ENCODE measurements at regions not wholly inside any gene's neighbourhood (a gene's known extent, or its start where the extent isn't known, plus 50 kb on each side); places are given as distances from the start of the nearest gene placed in this dataset.

DNA sequence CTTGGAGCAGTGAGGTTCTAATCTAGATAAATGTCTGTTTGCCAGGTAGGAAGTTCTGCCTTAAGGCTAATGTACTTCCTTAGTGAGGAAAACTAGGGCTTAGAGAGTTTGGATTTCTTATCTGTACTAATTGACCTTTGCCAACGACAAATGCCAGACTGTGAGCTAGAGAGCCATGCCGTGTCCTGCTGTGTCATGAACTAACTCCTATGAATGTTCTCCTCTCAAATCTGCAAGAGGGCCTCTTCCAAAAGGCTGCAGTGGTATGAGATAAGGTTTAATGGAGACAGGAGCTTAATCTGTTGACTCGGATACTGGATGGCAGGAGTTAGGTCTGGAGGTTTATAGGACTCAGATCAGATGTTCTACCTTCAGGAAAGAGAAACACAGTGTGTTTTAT lies 524.9 kb downstream of the NTRK3 start:
- no peak for DNase-seq (ENCODE audit: low spot score)
- Histone ChIP-seq H3K27me3 (no peaks in the 10 kb centered on the region), H3K27ac (no peak overlapping the region), H3K4me1 (peaks cover 0 to 4% of the 10 kb centered on the region in 2 donors), H3K36me3 (no peaks in the 10 kb centered on the region), H3K4me3 (no peak overlapping the region), H3K9me3 (no peaks in the 10 kb centered on the region)
- TF ChIP-seq, protein P1, sequence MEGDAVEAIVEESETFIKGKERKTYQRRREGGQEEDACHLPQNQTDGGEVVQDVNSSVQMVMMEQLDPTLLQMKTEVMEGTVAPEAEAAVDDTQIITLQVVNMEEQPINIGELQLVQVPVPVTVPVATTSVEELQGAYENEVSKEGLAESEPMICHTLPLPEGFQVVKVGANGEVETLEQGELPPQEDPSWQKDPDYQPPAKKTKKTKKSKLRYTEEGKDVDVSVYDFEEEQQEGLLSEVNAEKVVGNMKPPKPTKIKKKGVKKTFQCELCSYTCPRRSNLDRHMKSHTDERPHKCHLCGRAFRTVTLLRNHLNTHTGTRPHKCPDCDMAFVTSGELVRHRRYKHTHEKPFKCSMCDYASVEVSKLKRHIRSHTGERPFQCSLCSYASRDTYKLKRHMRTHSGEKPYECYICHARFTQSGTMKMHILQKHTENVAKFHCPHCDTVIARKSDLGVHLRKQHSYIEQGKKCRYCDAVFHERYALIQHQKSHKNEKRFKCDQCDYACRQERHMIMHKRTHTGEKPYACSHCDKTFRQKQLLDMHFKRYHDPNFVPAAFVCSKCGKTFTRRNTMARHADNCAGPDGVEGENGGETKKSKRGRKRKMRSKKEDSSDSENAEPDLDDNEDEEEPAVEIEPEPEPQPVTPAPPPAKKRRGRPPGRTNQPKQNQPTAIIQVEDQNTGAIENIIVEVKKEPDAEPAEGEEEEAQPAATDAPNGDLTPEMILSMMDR (IDR thresholded peaks at IDR 0.05), result no peak

DNA sequence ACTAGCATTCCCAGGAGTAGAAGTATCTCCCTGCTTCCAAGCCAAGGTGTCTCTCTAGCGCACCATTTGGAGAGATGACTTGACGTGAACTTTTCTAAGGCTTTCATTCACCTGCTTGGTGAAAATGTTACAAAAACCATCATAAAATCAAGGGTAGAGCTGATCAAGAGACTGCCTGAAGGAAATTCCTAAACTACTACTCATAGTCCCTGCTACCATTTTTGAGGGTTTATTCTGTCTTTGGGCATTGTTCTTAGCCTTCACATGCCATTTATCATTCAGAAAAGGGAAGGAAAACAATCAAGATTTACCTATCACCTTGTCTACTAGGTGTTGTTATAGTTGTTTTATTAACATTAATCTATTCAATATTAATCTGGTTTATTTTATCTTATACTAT lies 525.8 kb downstream of the NTRK3 start:
- TF ChIP-seq, protein P1 (IDR thresholded peaks at IDR 0.05), result no peak
- H3K27me3 ChIP-seq, result no peaks in the 10 kb centered on the region
- H3K4me3 ChIP-seq, result no peak overlapping the region
- no peak overlapping the region for H3K27ac ChIP-seq
- H3K36me3 ChIP-seq, result no peaks in the 10 kb centered on the region
- no peaks in the 10 kb centered on the region for H3K9me3 ChIP-seq
- DNase-seq (ENCODE audit: low spot score), result no peak
- peaks cover 0 to 4% of the 10 kb centered on the region in 2 donors for H3K4me1 ChIP-seq

DNA sequence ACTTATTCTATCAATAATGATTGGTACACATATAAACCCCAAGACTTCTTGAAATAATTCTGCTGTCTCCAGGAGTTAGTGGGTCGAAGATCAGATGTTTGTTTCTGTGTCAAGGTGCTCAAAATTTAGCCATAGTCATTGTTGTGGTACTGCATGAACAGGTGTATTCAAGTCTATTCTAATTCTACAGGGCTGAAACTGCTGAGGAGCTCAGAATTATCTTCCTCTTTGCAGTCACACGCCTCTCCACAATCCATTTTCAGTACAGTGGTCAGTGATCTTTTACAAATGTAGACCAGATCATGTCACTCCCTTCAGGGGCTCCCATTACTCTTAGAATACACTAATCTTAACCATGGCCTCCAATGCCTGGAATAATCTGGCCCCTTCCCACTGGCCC lies 527.5 kb downstream of the NTRK3 start:
- H3K27ac ChIP-seq, result no peak overlapping the region
- no peaks in the 10 kb centered on the region for H3K36me3 ChIP-seq
- TF ChIP-seq, protein P1 (IDR thresholded peaks at IDR 0.05), result no peak
- no peaks in the 10 kb centered on the region for H3K4me1 ChIP-seq
- no peaks in the 10 kb centered on the region for H3K9me3 ChIP-seq
- DNase-seq (ENCODE audit: low spot score), result no peak
- H3K27me3 ChIP-seq, result no peaks in the 10 kb centered on the region
- H3K4me3 ChIP-seq, result no peak overlapping the region

DNA sequence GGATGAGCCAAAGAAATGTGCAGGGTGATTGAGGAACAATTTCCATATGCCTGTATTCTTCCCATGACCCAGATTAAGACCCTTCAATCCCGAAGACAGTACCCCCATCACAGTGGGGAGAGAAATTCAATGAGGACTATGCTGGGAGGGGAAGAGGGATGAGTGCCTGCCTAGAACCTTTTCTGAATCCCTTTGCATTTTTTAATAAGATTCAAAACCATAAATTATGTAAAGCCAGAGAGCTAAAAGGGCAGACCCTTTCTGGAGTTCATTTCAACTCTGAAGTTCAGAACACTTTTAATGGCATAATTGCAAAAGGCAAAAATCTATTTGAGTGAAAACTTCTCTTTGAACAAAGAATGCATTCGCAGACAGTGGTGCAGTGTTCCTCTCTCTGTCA lies 529.5 kb downstream of the NTRK3 start:
- TF ChIP-seq, protein P1 (IDR thresholded peaks at IDR 0.05), result no peak
- H3K4me3 ChIP-seq, result no peak overlapping the region
- no peaks in the 10 kb centered on the region for H3K9me3 ChIP-seq
- no peak overlapping the region for H3K27ac ChIP-seq
- no peaks in the 10 kb centered on the region for H3K36me3 ChIP-seq
- H3K4me1 ChIP-seq, result no peaks in the 10 kb centered on the region
- no peak for DNase-seq (ENCODE audit: low spot score)
- no peaks in the 10 kb centered on the region for H3K27me3 ChIP-seq

DNA sequence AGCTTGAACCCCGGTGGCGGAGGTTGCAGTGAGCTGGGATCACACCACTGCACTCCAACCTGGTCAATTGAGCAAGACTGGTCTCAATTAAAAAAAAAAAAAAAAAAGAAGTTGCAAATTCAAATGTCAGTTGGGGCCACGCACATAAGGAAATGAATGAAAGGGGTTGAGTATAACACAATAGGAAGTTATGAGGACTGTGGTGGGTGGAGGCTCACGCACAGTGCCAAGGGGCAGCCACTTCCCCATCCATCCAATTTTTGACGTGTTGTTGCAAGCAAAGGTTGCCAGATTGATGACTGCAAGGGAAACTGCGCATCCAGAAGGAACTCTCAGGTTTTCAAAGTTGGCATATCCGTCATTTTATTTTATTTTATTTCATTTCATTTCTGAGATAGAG lies 532.2 kb downstream of the NTRK3 start:
- H3K4me3 ChIP-seq, result no peak overlapping the region
- H3K27ac ChIP-seq, result no peak overlapping the region
- no peaks in the 10 kb centered on the region for H3K27me3 ChIP-seq
- DNase-seq (ENCODE audit: low spot score), result no peak
- TF ChIP-seq, protein P1 (IDR thresholded peaks at IDR 0.05), result no peak
- H3K4me1 ChIP-seq, result no peaks in the 10 kb centered on the region
- no peaks in the 10 kb centered on the region for H3K9me3 ChIP-seq
- no peaks in the 10 kb centered on the region for H3K36me3 ChIP-seq

DNA sequence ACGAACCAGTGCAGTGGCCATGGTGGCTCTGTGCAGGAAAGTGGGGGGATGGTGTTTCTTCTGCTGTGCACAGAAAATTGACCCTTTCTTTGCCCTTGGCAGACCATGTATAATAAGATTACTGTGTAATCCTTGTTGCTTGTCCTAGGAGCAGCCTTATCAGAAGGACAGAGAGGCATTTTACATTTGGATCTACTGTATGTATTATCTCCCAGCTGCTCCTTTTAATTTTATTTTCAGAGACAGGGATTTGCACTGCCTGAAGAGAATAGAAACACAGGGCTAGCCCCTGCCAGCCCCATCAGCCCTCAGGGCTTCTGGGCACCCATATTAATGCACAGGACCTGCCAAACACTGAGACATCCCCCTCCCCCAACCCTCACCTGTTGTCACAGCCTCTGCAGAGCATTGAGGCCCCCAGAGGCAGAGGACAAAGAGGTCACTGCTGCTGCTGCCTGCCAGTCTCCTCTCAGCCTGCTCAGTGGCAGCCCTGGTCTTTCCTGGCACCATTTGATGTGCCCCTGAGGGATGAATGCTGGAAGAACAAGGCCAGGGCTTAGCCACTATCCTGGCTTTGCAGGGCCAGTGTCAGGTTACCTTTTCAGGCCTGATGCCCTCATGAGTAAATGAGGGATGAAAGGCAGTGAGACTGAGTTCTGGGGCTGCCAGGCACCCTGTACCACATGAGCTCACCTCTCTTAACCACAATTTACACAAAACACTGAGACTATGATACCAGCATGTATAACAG lies 533.4 kb downstream of the NTRK3 start:
- no peaks in the 10 kb centered on the region for H3K36me3 ChIP-seq
- no peak overlapping the region for H3K27ac ChIP-seq
- no peak overlapping the region for H3K4me3 ChIP-seq
- no peaks in the 10 kb centered on the region for H3K9me3 ChIP-seq
- no peaks in the 10 kb centered on the region for H3K4me1 ChIP-seq
- TF ChIP-seq, protein P1 (IDR thresholded peaks at IDR 0.05), result no peak
- no peaks in the 10 kb centered on the region for H3K27me3 ChIP-seq
- no peak for DNase-seq (ENCODE audit: low spot score)

Measured in right atrium auricular region (tissue), 2 donors.